ENCODE measurements at regions not wholly inside any gene's neighbourhood (a gene's known extent, or its start where the extent isn't known, plus 50 kb on each side); places are given as distances from the start of the nearest gene placed in this dataset.
A peak's percentile ranks its signal among the peaks of the same experiment; 100 is the strongest.

GRCh38 chr7:47672271-47672791 is 90.4 kb upstream of the TNS3 start:
- TF ChIP-seq CTCF (IDR thresholded peaks at IDR 0.05) (no peak), POLR2A (IDR thresholded peaks at IDR 0.05) (peak in 1 of 4 donors; percentile 10)
